NCI-H146 treated with DMSO at 0.1 percent for 48 hours (cell line): ENCODE measurements at regions not wholly inside any gene's neighbourhood (a gene's known extent, or its start where the extent isn't known, plus 50 kb on each side); places are given as distances from the start of the nearest gene placed in this dataset.
"Not testable (repeated sequence)": the region's sequence is repeated elsewhere in the genome, so short reads cannot be mapped to it uniquely, and the experiment has no call there.

Source experiments
- DNase-seq: peaks from one replicate; lab custom pipeline; 2025; ENCODE audit not compliant: unreplicated experiment; lab: John Stamatoyannopoulos, UW

DNA sequence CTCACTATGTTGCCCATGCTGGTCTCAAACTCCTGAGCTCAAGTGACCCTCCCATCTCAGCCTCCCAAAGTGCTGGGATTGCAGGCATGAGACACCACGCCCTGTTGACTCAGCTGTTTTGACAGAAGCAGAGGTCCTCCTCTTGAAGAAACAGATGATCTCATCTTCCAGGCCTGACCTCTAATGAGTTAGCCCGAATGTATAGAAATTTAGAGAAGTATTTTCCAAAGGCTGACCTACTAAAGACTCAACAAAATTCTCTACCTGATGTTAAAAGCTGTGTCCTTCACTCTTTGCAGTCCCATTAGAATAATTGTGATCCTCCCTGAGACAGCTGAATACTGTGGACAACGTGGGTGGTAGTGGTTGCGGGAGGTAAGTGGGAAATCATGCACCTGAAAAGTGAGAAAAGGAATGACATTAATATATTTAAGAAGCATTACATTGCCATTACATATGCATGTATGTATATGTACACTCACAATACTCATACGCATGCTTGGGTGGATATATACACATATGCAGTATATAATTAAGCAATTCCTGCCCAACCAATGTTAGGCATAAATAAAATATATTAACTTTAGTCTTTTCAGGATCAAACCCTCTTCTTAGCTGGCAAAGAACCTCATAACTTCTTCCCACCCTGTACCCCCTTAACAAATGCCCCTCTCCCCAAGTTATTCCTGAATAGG is 204.6 kb upstream of the NR2F2 start:
- no peak for DNase-seq

DNA sequence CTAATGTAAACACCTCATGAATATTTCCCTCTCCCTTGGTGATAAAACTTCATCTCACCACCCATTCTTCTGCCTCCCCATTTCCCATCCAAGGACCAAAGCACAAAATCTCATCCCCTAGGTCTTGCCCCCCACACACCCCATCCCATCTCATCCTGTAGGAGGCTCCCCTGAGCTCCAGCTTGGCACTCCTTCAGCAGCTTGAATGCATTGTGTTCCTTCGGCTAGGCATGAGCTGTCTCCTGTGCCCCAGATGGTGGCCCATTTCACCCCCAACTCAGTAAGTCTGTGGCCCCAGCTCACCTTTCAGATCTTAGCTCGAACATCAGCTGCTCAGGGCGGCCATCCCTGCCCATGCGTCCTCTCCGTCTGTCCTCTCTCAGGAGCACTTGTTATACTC is 203.6 kb upstream of the NR2F2 start:
- no peak for DNase-seq

DNA sequence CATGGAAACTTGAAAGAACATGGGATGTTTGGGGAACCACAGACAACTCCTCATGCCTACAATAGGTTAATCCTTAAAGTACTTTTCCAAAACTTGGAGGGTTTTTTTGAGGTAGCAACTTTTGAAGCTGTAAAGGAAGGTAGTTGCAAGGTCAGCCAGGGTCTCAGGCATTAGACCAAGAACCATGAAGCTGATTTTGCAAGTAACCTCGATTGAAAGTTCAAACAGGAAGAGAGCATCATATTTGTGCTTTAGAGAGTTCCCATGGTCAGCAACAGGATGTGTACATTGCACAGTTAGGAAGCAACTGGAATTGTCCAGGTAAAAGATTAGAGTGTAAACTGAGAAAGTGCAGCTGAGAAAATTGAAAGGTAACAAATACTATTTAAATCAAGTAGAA is 199.8 kb upstream of the NR2F2 start:
- no peak for DNase-seq

- DNase-seq: no peak
These were observed 198.4 kb upstream of the NR2F2 start for GRCh38 chr15:96132126-96132525.

DNA sequence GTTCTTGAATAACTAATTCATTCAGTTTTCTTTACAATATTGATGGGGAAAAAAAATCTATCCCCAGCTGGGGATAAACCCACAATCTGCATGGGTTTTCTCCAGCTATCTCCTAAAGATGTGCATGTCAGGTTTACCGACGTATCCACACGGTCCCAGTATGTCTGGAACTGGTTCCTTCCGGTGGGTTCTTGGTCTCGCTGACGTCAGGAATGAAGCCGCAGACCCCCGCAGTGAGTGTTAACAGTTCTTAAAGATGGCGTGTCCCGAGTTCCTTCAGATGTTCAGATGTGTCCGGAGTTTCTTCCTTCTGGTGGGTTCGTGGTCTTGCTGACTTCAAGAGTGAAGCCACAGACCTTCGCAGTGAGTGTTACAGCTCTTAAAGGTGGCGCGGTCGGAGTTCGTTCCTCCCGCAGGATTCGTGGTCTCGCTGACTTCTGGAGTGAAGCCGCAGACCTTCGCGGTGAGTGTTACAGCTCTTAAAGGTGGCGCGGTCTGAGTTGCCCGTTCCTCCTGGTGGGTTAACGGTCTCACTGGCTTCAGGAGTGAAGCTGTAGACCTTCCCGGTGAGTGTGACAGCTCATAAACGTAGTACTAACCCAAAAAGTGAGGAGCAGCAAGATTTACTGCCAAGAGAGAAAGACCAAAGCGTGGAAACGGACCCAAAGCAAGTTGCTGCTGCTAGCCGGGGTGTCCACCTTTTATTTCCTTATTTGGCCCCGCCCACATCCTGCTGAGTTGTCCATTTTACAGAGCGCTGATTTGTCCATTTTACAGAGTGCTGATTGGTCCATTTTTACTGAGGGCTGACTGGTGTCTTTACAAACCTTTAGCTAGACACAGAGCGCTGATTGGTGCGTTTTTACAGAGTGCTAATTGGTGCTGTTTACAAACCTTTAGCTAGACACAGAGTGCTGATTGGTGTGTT is 195.1 kb upstream of the NR2F2 start:
- no peak for DNase-seq

- no peak for DNase-seq
These were observed 191.5 kb upstream of the NR2F2 start for GRCh38 chr15:96138985-96139384.

GRCh38 chr15:96142498-96142897 is 188.0 kb upstream of the NR2F2 start:
- no peak for DNase-seq

GRCh38 chr15:96144734-96145133 is 185.8 kb upstream of the NR2F2 start:
- DNase-seq: no peak

DNA sequence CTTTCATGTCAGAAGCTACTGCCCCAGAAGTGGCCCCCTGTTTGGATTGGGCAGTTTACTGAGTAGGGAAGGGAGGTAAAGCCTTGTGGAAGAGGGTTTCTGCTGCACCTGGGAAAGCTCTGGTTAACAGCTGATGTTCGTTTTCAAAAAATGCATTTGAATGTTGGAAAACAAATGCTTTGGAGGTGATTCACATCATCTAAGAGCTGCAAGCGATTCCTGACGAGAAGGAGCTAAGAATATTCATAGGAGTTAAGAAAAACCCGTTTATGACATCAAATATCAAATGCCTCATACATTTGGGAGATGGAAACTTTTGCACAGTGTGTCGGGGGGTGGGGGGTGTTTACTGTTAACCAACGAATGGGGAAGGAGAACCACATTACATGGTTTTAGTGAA is 183.8 kb upstream of the NR2F2 start:
- DNase-seq: no peak

- DNase-seq: no peak
These were observed 183.2 kb upstream of the NR2F2 start for GRCh38 chr15:96147267-96147666.

DNA sequence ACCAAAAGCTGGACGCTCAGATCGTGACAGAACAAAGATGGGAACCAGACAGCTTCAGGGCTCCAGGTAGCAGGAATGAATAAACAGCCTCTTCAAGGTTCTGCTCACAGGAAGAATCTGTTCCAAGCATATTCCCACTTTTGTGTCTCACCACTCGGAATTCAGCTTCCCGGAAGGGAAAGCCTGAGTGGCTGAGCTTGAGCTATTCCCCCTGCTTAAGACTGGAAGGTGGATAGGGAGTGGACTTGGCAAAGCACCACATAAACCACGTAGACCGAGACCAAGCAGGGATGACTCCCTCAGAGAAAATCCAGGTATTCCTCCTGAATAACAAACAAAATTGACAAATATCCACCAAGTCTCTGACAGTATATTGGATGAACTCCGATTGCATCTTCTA is 180.2 kb upstream of the NR2F2 start:
- DNase-seq: no peak

DNA sequence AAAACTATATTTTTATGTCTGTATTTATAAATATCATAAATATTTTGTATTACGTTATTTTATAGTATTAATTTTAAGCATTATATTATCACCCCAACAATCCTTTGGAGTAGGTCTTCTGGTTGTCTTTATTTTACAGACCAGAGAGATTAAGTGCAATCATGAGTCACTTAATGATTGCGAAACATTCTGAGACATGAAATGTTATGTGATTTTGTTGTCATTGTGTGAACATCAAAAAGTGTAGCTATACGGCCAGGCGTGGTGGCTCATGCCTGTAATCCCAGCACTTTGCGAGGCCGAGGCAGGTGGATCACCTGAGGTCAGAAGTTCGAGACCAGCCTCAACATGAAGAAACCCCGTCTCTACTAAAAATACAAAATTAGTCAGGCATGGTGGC is 178.8 kb upstream of the NR2F2 start:
- not testable (repeated sequence) for DNase-seq

DNA sequence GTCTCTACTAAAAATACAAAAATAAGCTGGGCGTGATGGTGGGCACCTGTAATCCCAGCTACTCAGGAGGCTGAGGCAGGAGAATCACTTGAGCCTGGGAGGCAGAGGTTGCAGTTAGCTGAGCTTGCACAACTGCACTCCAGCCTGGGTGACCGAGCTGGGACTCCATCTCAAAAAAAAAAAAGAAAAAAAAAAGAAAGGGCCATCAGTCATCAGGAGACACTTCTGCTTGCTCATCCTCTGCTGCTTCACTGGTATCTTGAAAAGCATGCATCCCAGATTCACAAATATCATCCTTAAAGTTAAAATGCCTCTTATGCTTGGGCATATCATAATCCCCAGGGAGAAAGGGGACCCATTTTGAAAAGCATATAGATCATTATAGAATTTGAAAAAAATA is 176.6 kb upstream of the NR2F2 start:
- no peak for DNase-seq

DNA sequence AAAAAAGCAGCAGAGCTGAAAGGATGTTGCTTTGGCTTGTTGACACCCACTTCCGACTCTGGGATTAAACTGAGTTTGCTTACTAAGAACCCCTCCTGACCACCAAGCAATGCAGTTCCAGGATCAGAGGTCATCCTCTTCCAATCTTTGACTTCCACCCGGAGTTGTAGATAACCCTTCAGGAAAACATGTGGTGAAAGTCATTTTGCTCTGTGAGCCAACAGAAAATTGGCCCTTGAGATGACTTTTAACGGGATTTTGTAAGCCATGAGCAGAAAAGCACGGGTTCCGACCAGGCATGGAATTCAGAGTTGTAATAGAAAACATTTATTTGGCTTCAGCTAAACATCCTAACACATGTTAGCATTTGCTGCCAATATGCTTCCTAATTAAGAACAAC is 171.6 kb upstream of the NR2F2 start:
- no peak for DNase-seq

- DNase-seq: no peak
These were observed 170.2 kb upstream of the NR2F2 start for GRCh38 chr15:96160269-96160668.

GRCh38 chr15:96160800-96161199 is 169.7 kb upstream of the NR2F2 start:
- no peak for DNase-seq

DNA sequence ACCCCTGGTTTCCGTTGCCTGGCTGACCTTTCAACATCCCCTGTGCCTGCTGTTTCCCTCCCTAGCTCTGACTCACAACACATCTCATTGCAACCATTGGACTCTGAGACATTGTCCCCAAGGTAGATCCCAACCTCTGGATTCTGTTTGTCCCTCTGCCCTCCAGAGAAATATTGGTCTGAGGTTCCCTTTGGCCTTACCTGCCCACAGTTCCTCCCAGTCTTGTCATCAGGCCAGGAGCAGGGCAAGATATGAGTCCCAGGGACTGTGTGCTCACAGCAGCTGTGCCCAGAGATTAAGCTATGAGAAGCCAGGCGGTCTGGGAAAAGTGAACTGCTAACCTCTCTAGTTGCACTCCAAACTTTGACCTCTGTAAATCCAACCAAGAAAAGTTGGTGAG is 168.2 kb upstream of the NR2F2 start:
- no peak for DNase-seq

GRCh38 chr15:96165081-96165480 is 165.4 kb upstream of the NR2F2 start:
- DNase-seq: no peak

DNA sequence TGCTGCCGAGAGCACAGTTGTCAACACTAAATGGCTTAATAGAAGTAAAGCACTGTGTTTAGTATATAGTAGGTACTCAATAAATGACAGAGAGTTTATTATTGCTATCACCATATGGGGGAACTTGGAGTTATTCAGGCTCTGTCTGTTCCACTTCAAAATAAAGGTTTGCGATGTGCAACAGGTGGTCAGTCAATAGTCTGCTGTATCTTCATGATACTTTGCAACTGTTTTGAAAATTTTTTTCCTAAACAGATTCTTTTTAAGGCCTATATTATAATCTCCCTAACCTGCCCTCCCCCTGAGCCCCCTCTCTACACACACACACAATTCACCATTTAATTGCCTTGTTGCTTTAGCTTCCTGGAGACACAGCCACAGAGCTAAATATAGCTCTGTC is 164.7 kb upstream of the NR2F2 start:
- no peak for DNase-seq

GRCh38 chr15:96166223-96167200 is 164.0 kb upstream of the NR2F2 start:
- DNase-seq: no peak

- not testable (repeated sequence) for DNase-seq
These were observed 159.9 kb upstream of the NR2F2 start for GRCh38 chr15:96170616-96170978.
